K562 (cell line): ENCODE measurements at regions not wholly inside any gene's neighbourhood (a gene's known extent, or its start where the extent isn't known, plus 50 kb on each side); places are given as distances from the start of the nearest gene placed in this dataset.

Source experiments
- ATF3 ChIP-seq, 2 experiments: fragments of 450-650 bp in 1 of 2; sonication (generic) in 1 of 2; formaldehyde crosslinking in 1 of 2; IDR thresholded peaks in 1 of 2; conservative IDR thresholded peaks in 1 of 2; 2 replicates each; pipeline versions ENCODE4 v1.6.1 to v1.8.1; 2016 to 2023; ENCODE audit warnings: mild to moderate bottlenecking in 2 of 2, moderate library complexity in 2 of 2, inconsistent platforms in 1 of 2, missing genetic modification reagents in 1 of 2
- CBX8 ChIP-seq: fragments of 200-600 bp; sonication (generic); IDR thresholded peaks from 2 replicates; pipeline ENCODE4 v1.6.1; 2012; ENCODE audit warnings: borderline replicate concordance, mixed run types, low read depth, mild to moderate bottlenecking, moderate library complexity, mixed read lengths, low read length, control low read depth, inconsistent platforms; ENCODE audit not compliant: poor library complexity, severe bottlenecking; ENCODE audit errors: extremely low read depth
- CTCF ChIP-seq, 3 experiments: IDR thresholded peaks in 2 of 3; conservative IDR thresholded peaks in 1 of 3; 2 replicates each; pipeline ENCODE4 v1.5.1; 2011 to 2012; ENCODE audit warnings: low read length in 3 of 3, mild to moderate bottlenecking in 3 of 3, control low read depth in 2 of 3, improper control_type of control experiment in 1 of 3, inconsistent platforms in 1 of 3, low read depth in 1 of 3, mixed read lengths in 1 of 3, moderate library complexity in 1 of 3; ENCODE audit not compliant: insufficient read depth in 2 of 3
- E2F6 ChIP-seq, 2 experiments: IDR thresholded peaks; 2 replicates each; pipeline ENCODE4 v1.6.1; 2011; ENCODE audit warnings: borderline replicate concordance in 1 of 2, control low read depth in 1 of 2, low read depth in 1 of 2, low read length in 1 of 2, mild to moderate bottlenecking in 1 of 2, mixed read lengths in 1 of 2, moderate library complexity in 1 of 2; ENCODE audit not compliant: insufficient read depth in 1 of 2, insufficient read length in 1 of 2, poor library complexity in 1 of 2, severe bottlenecking in 1 of 2; ENCODE audit errors: extremely low read depth in 1 of 2
- EZH2 ChIP-seq: IDR thresholded peaks from 2 replicates; pipeline ENCODE4 v1.6.1; 2012; ENCODE audit warnings: low read depth, mild to moderate bottlenecking, inconsistent platforms, low read length, borderline replicate concordance
- FOXM1 ChIP-seq, 2 experiments: fragments of 450-650 bp in 1 of 2; sonication (generic) in 1 of 2; formaldehyde crosslinking in 1 of 2; IDR thresholded peaks; 2 replicates each; pipeline versions ENCODE4 v1.6.1 to v1.9.0; 2017 to 2022; ENCODE audit warnings: low read depth in 2 of 2, mild to moderate bottlenecking in 2 of 2, missing genetic modification reagents in 1 of 2, moderate library complexity in 1 of 2
- GATAD2B ChIP-seq: fragments of 450-650 bp; IDR thresholded peaks from 2 replicates; pipeline ENCODE4 v1.6.1; 2017; ENCODE audit warnings: mild to moderate bottlenecking, borderline replicate concordance
- MAZ ChIP-seq, 2 experiments: fragments of 450-650 bp in 1 of 2; sonication (generic) in 1 of 2; formaldehyde crosslinking; IDR thresholded peaks in 1 of 2; conservative IDR thresholded peaks in 1 of 2; 2 replicates each; pipeline versions ENCODE4 v1.4.0 to v1.5.0; 2020; ENCODE audit warnings: mild to moderate bottlenecking in 1 of 2, missing genetic modification reagents in 1 of 2
- MYC ChIP-seq, 2 experiments: fragments of 250-450 bp in 1 of 2; sonication (Bioruptor Pico) in 1 of 2; IDR thresholded peaks; 2 replicates each; pipeline versions ENCODE4 v1.5.1 to v1.6.1; 2012 to 2021; ENCODE audit warnings: low read depth in 2 of 2, borderline replicate concordance in 1 of 2, improper control_type of control experiment in 1 of 2, low read length in 1 of 2, mild to moderate bottlenecking in 1 of 2, moderate library complexity in 1 of 2
- PHF20 ChIP-seq: fragments of 450-650 bp; IDR thresholded peaks from 2 replicates; pipeline ENCODE4 v1.6.1; 2018; ENCODE audit not compliant: partially characterized antibody
- SPI1 ChIP-seq: IDR thresholded peaks from 2 replicates; pipeline ENCODE4 v1.6.1; 2011; ENCODE audit warnings: low read depth, low read length, control low read depth, borderline replicate concordance
- STAG1 ChIP-seq: sonication (generic); formaldehyde crosslinking; IDR thresholded peaks from 2 replicates; pipeline ENCODE4 v1.5.0; 2020; ENCODE audit warnings: missing genetic modification reagents, borderline replicate concordance
- TBL1XR1 ChIP-seq, 2 experiments: IDR thresholded peaks; 2 replicates each; pipeline ENCODE4 v1.6.1; 2012; ENCODE audit warnings: improper control_type of control experiment in 2 of 2, low read length in 2 of 2, mild to moderate bottlenecking in 1 of 2

- TF ChIP-seq STAG1, result no peak
- TF ChIP-seq MYC (IDR thresholded peaks at IDR 0.05; ENCODE audit: low read depth, low read length), result no peak
- no peak for TF ChIP-seq MYC (CRISPR knock-in tag; IDR thresholded peaks at IDR 0.05; ENCODE audit: borderline replicate concordance, low read depth)
- no peak for TF ChIP-seq TBL1XR1 (IDR thresholded peaks at IDR 0.05; ENCODE audit: low read length in 2 of 2)
- TF ChIP-seq EZH2, result no peak
- no peak for TF ChIP-seq CTCF (IDR thresholded peaks at IDR 0.05 in 2 of 3, conservative IDR thresholded peaks at IDR 0.05 in 1 of 3; ENCODE audit: insufficient read depth in 2 of 3, low read depth in 1 of 3, low read length in 3 of 3)
- TF ChIP-seq ATF3 (IDR thresholded peaks at IDR 0.05), result no peak
- no peak for TF ChIP-seq ATF3 (CRISPR knock-in tag; conservative IDR thresholded peaks at IDR 0.05)
- no peak for TF ChIP-seq MAZ (CRISPR knock-in tag; conservative IDR thresholded peaks at IDR 0.05 in 1 of 2, IDR thresholded peaks at IDR 0.05 in 1 of 2)
- TF ChIP-seq GATAD2B, result no peak
- TF ChIP-seq FOXM1 (IDR thresholded peaks at IDR 0.05; ENCODE audit: low read depth), result no peak
- TF ChIP-seq FOXM1 (CRISPR knock-in tag; IDR thresholded peaks at IDR 0.05; ENCODE audit: low read depth), result no peak
- TF ChIP-seq CBX8, result no peak
- TF ChIP-seq E2F6 (IDR thresholded peaks at IDR 0.05; ENCODE audit: borderline replicate concordance in 1 of 2, extremely low read depth in 1 of 2, insufficient read depth in 1 of 2, insufficient read length in 1 of 2, low read depth in 1 of 2, low read length in 1 of 2, poor library complexity in 1 of 2, severe bottlenecking in 1 of 2), result no peak
- TF ChIP-seq SPI1, result no peak
- TF ChIP-seq PHF20, result no peak
Observed at GRCh38 chr3:86269364-86270155, 721.4 kb downstream of the VGLL3 start.
